Lower lobe of right lung (tissue), 2 donors: ENCODE measurements at regions not wholly inside any gene's neighbourhood (a gene's known extent, or its start where the extent isn't known, plus 50 kb on each side); places are given as distances from the start of the nearest gene placed in this dataset.

Source experiments
- ATAC-seq, 2 donors: fragments of 200-7000 bp; cut with Tn5 transposase; one replicate each; pipeline ENCODE4 v1.9.1; 2020 to 2022; ENCODE audit warnings: mild to moderate bottlenecking in 2 of 2, moderate library complexity in 2 of 2
- DNase-seq: peaks from one replicate; pipeline ENCODE4 v3.0.0-alpha.2; 2020
- H3K27ac ChIP-seq: fragments of 200-600 bp; one replicate; pipeline ENCODE4 v1.8.0; 2022
- H3K27me3 ChIP-seq: fragments of 200-600 bp; one replicate; pipeline ENCODE4 v1.8.0; 2022; ENCODE audit warnings: low read depth
- H3K36me3 ChIP-seq: fragments of 200-600 bp; one replicate; pipeline ENCODE4 v1.8.0; 2022; ENCODE audit warnings: mild to moderate bottlenecking
- H3K4me1 ChIP-seq: fragments of 200-600 bp; one replicate; pipeline ENCODE4 v1.8.0; 2022
- H3K4me3 ChIP-seq: fragments of 200-600 bp; one replicate; pipeline ENCODE4 v1.8.0; 2022; ENCODE audit warnings: mild to moderate bottlenecking
- H3K9me3 ChIP-seq: fragments of 200-600 bp; one replicate; pipeline ENCODE4 v1.8.0; 2022
- intact Hi-C: fragments of 100-400 bp; cut with DNase I; formaldehyde crosslinking; loops from one replicate; pipeline ENCODE4 v1.11.0; 2022
- TF ChIP-seq, protein P1 (sequence below): fragments of 200-600 bp; IDR thresholded peaks from one replicate; pipeline ENCODE4 v1.8.0; 2022; ENCODE audit warnings: antibody characterized with exemption, mild to moderate bottlenecking
- donor health status: DM: no; HTN: yes; CAD: no; lungs with severe emphysema.

DNA sequence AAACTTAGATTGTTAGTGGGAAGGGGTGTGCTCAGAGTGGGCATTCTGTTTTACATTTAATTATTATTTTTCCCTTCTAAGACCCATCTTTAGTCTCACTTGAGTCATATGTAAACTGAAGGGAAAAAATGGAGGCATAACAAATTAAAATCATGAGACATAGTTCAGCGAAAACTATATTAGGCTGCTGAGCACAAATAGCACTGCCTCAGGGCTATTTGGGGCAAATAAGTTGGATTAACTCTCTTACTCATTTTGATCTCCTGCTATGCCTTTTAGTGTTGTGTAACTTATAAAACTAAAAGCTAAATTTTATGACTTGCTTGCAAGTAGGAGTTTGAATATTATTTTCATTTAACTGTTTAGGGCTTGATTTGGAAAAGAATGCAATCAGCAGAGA lies 1329.2 kb upstream of the PCDH7 start:
- TF ChIP-seq, protein P1, sequence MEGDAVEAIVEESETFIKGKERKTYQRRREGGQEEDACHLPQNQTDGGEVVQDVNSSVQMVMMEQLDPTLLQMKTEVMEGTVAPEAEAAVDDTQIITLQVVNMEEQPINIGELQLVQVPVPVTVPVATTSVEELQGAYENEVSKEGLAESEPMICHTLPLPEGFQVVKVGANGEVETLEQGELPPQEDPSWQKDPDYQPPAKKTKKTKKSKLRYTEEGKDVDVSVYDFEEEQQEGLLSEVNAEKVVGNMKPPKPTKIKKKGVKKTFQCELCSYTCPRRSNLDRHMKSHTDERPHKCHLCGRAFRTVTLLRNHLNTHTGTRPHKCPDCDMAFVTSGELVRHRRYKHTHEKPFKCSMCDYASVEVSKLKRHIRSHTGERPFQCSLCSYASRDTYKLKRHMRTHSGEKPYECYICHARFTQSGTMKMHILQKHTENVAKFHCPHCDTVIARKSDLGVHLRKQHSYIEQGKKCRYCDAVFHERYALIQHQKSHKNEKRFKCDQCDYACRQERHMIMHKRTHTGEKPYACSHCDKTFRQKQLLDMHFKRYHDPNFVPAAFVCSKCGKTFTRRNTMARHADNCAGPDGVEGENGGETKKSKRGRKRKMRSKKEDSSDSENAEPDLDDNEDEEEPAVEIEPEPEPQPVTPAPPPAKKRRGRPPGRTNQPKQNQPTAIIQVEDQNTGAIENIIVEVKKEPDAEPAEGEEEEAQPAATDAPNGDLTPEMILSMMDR, result no peak
- ATAC-seq (no peak), DNase-seq (no peak)
- no peaks in the 10 kb centered on the region for H3K27me3 ChIP-seq
- intact Hi-C loops, result no loop called here
- no peak overlapping the region for H3K4me3 ChIP-seq
- no peaks in the 10 kb centered on the region for H3K36me3 ChIP-seq
- H3K4me1 ChIP-seq, result no peaks in the 10 kb centered on the region
- H3K9me3 ChIP-seq, result no peaks in the 10 kb centered on the region
- no peak overlapping the region for H3K27ac ChIP-seq

DNA sequence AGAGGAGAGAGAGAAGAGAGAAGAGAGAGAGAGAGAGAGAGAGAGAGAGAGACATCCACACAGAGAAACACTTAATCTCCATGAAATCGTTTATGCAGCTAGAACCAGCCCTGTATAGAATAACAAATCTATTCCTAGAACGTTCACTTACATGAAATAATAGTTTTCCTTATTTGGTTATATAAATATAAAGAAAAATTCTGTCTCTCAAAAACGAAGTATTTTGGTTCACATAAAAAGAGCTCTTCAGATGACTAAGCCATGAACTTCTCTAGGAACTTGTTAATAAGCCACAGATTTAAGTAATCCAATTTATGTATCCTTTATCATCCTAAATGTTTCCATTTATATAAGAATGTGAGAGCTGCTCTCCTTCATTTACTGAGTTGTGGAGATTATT lies 1315.1 kb upstream of the PCDH7 start:
- no peaks in the 10 kb centered on the region for H3K27me3 ChIP-seq
- no peak overlapping the region for H3K4me3 ChIP-seq
- no peak overlapping the region for H3K27ac ChIP-seq
- DNase-seq (no peak), ATAC-seq (no peak)
- intact Hi-C loops, result no loop called here
- TF ChIP-seq, protein P1, result no peak
- no peaks in the 10 kb centered on the region for H3K4me1 ChIP-seq
- H3K36me3 ChIP-seq, result no peaks in the 10 kb centered on the region
- no peaks in the 10 kb centered on the region for H3K9me3 ChIP-seq

DNA sequence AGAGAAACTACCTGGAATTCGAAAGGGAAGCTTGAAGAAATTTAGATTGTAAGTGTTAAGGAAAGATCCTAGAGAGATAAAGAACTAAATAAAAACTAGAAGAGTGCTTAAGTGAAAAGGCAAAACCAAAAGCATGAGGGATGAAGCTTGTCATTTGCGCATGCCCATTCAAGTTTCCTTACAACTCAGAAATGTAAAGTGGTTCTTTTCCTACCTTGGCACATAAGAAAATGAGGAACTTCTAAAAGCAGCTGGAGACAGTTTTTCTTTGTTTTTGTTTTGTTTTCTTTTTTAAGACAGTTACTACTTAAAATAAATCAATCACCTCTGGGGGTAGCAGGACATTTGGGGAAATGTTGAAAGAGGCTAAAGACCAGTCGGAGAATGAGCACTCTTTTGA lies 1304.4 kb upstream of the PCDH7 start:
- Histone ChIP-seq H3K9me3 (no peaks in the 10 kb centered on the region), H3K36me3 (no peaks in the 10 kb centered on the region), H3K27ac (no peak overlapping the region), H3K27me3 (no peaks in the 10 kb centered on the region), H3K4me3 (no peak overlapping the region), H3K4me1 (no peaks in the 10 kb centered on the region)
- no peak for DNase-seq
- ATAC-seq, result no peak
- TF ChIP-seq, protein P1, result no peak
- intact Hi-C loops, result no loop called here

DNA sequence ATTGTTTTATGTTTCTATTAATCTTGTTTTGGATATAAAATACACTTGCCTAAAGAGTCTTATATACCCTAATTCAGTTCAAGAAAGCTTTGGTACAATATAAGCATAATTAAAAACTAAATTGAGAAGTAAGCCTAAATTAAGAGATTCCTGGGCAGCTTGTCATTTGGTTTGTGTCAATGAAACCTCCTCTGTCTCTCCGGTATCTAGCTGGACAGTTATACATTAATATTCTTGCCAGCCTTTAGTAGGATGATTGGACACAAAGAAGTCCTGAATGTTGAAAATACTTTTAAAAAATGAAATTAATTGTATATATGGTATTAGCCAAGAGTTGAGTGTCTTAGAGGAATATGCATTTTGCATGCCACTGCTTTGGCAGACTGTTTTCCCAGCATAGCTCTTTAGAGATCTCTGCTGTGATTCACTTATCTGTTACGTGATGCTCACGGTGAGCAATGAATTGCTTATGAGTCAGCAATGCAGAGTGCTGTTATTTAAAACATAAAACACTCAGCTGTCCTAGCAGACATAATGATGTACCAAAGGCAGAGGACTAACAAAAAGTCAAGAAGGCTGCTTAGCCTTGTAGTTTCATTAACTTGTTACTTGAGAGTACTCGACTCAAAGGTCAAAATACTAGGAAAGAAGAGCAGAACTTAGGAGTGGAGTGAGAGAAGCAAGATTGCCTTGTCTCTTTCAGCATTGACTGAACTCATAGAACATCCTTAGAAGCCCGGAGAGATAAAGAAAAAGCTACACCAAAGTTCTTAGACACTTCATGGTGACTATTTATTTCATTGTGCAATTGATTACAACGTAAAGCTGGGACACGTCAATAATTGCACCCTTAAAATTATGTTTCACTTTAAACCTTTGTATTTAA lies 1296.1 kb upstream of the PCDH7 start:
- no peaks in the 10 kb centered on the region for H3K4me1 ChIP-seq
- TF ChIP-seq, protein P1, result no peak
- DNase-seq (no peak), ATAC-seq (no peak)
- no peaks in the 10 kb centered on the region for H3K36me3 ChIP-seq
- H3K27ac ChIP-seq, result no peak overlapping the region
- no peak overlapping the region for H3K4me3 ChIP-seq
- H3K27me3 ChIP-seq, result no peaks in the 10 kb centered on the region
- H3K9me3 ChIP-seq, result no peaks in the 10 kb centered on the region
- intact Hi-C loops, result no loop called here

DNA sequence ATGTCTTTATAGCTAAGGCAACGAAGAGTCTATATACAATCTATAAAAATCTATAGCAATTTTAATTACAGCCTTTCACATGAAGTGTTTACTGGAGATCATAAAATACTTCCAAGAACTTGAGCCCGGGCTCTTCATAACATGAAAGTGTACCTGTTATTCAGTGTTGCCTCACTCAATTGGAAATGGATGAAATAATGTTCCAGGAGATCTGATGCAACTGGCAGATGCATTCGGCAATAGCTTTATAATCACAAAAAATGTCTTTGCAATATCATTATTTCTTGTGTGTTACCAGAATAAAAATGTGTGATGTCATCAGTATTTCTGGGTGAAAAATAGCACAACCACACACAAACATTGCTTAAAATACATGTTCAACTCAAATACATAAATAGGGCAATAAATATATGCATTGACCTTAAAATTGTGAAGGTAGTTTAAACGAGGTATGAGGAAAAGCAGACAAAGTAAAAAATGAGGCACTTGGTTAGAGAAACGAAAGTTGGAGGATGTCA lies 1266.8 kb upstream of the PCDH7 start:
- H3K4me1 ChIP-seq, result no peaks in the 10 kb centered on the region
- no peaks in the 10 kb centered on the region for H3K27me3 ChIP-seq
- no peak for ATAC-seq
- intact Hi-C loops, result no loop called here
- H3K27ac ChIP-seq, result no peak overlapping the region
- H3K4me3 ChIP-seq, result no peak overlapping the region
- no peak for DNase-seq
- H3K36me3 ChIP-seq, result no peaks in the 10 kb centered on the region
- TF ChIP-seq, protein P1, result no peak
- H3K9me3 ChIP-seq, result no peaks in the 10 kb centered on the region
